Endothelial cell of umbilical vein (primary cell): ENCODE measurements at regions not wholly inside any gene's neighbourhood (a gene's known extent, or its start where the extent isn't known, plus 50 kb on each side); places are given as distances from the start of the nearest gene placed in this dataset.

Experiments used
- BruUV-seq: library from RNA; stranded (reverse); fragments of 400-500 nt; replicated peaks from 2 replicates; lab custom pipeline; 2021; lab: Mats Ljungman, UMichigan
- CTCF ChIA-PET: fragments of 300-600, 350-600 bp; sonication (Branson Sonifier 250); formaldehyde crosslinking; loops from one replicate; lab custom pipeline; 2021; ENCODE audit warnings: antibody characterized with exemption, inconsistent platforms; lab: Charles Lee
- POLR2A ChIA-PET: fragments of 300-600, 350-600 bp; sonication (Branson Sonifier 250); formaldehyde crosslinking; loops from one replicate; lab custom pipeline; 2021; ENCODE audit warnings: antibody characterized with exemption, inconsistent platforms; lab: Charles Lee
- DNase-seq: peaks from one replicate; pipeline ENCODE4 v3.0.0-alpha.2; 2011; ENCODE audit warnings: low read depth, low spot score
- FAIRE-seq: peaks from 2 replicates; lab custom pipeline; 2011; peaks lifted over from hg19 to GRCh38; lab: Jason Lieb, UNC
- H2AFZ ChIP-seq: 2 replicates; pipeline ENCODE4 v1.6.0; 2012; ENCODE audit warnings: low read depth, low read length, control low read depth, inconsistent platforms
- H3K27ac ChIP-seq: 2 replicates; pipeline ENCODE4 v1.5.1; 2011; ENCODE audit warnings: low read depth, mild to moderate bottlenecking, control low read depth, low read length, moderate library complexity; ENCODE audit not compliant: insufficient read depth
- H3K27me3 ChIP-seq, 2 experiments: 2 replicates each; pipeline versions ENCODE4 v1.6.0 to v1.6.1; 2011; ENCODE audit warnings: low read length in 2 of 2, mixed read lengths in 1 of 2; ENCODE audit not compliant: control insufficient read depth in 2 of 2, insufficient read depth in 2 of 2
- H3K36me3 ChIP-seq, 2 experiments: 2 replicates in 1 of 2; 3 replicates in 1 of 2; pipeline ENCODE4 v1.5.1; 2011; ENCODE audit warnings: low read length in 2 of 2, mild to moderate bottlenecking in 1 of 2, moderate library complexity in 1 of 2; ENCODE audit not compliant: control insufficient read depth in 2 of 2, insufficient read depth in 2 of 2; ENCODE audit errors: extremely low read depth in 1 of 2
- H3K4me1 ChIP-seq: 3 replicates; pipeline ENCODE4 v1.5.1; 2011; ENCODE audit warnings: mild to moderate bottlenecking, low read length; ENCODE audit not compliant: control insufficient read depth, insufficient read depth; ENCODE audit errors: extremely low read depth
- H3K4me2 ChIP-seq: 2 replicates; pipeline ENCODE4 v1.6.1; 2011; ENCODE audit warnings: low read length, control low read depth, mixed read lengths; ENCODE audit not compliant: insufficient read depth
- H3K4me3 ChIP-seq, 3 experiments: fragments of 200-600 bp in 1 of 3; sonication (generic), shearing (Covaris generic) in 1 of 3; replicated peaks in 1 of 3; 2 replicates each; pipeline ENCODE4 v1.5.1; 2011 to 2016; ENCODE audit warnings: control low read depth in 3 of 3, low read length in 3 of 3, mild to moderate bottlenecking in 2 of 3, inconsistent platforms in 1 of 3, low read depth in 1 of 3, moderate library complexity in 1 of 3; ENCODE audit not compliant: insufficient read depth in 1 of 3
- H3K79me2 ChIP-seq: 2 replicates; pipeline ENCODE4 v1.6.0; 2012; ENCODE audit warnings: low read length, inconsistent platforms; ENCODE audit not compliant: control insufficient read depth, insufficient read depth
- H3K9ac ChIP-seq: replicated peaks from 2 replicates; pipeline ENCODE3; 2011; ENCODE audit warnings: low read length, control low read depth; ENCODE audit not compliant: insufficient read depth; ENCODE audit errors: extremely low read depth
- H3K9me1 ChIP-seq: replicated peaks from 3 replicates; pipeline ENCODE4 v1.6.0; 2011; ENCODE audit warnings: mild to moderate bottlenecking, low read length; ENCODE audit not compliant: control insufficient read depth, insufficient read depth; ENCODE audit errors: extremely low read depth
- H3K9me3 ChIP-seq: replicated peaks from 2 replicates; pipeline ENCODE4 v1.5.1; 2012; ENCODE audit warnings: low read length, inconsistent platforms; ENCODE audit not compliant: control insufficient read depth, insufficient read depth
- H4K20me1 ChIP-seq: replicated peaks from 2 replicates; pipeline ENCODE3; 2011; ENCODE audit warnings: mild to moderate bottlenecking, low read length; ENCODE audit not compliant: control insufficient read depth, insufficient read depth; ENCODE audit errors: extremely low read depth
- EZH2 ChIP-seq: IDR thresholded peaks from 2 replicates; pipeline ENCODE4 v1.6.1; 2012; ENCODE audit warnings: borderline replicate concordance, low read depth, mild to moderate bottlenecking, moderate library complexity, low read length, inconsistent platforms; ENCODE audit not compliant: severe bottlenecking
- FOS ChIP-seq: IDR thresholded peaks from 2 replicates; pipeline ENCODE4 v1.6.1; 2011; ENCODE audit warnings: mild to moderate bottlenecking, low read length, moderate library complexity, borderline replicate concordance; ENCODE audit not compliant: insufficient read depth
- GATA2 ChIP-seq: IDR thresholded peaks from 2 replicates; pipeline ENCODE4 v1.7.0; 2011; ENCODE audit warnings: low read depth, mild to moderate bottlenecking, moderate library complexity, mixed read lengths, low read length; ENCODE audit not compliant: insufficient read length, insufficient read depth
- JUN ChIP-seq: IDR thresholded peaks from 2 replicates; pipeline ENCODE4 v1.6.1; 2011; ENCODE audit warnings: borderline replicate concordance, low read depth; ENCODE audit not compliant: insufficient read length, insufficient read depth
- MYC ChIP-seq: IDR thresholded peaks from one replicate; pipeline ENCODE4 v1.6.1; 2011; ENCODE audit warnings: mild to moderate bottlenecking, low read depth, low read length
- POLR2A ChIP-seq: IDR thresholded peaks from 2 replicates; pipeline ENCODE4 v1.6.1; 2012; ENCODE audit warnings: low read depth, mild to moderate bottlenecking, control low read depth, low read length
- POLR2AphosphoS5 ChIP-seq: IDR thresholded peaks from 2 replicates; pipeline ENCODE4 v1.6.1; 2012; ENCODE audit warnings: low read depth, mild to moderate bottlenecking, control low read depth, low read length, moderate library complexity; ENCODE audit not compliant: insufficient read depth
- dilution Hi-C: fragments of 300-500 bp; cut with MboI; formaldehyde crosslinking; loops from one replicate; pipeline ENCODE4 v1.15.0; 2019; ENCODE audit warnings: low sequenced_read_pairs; ENCODE audit not compliant: extremely low pct_ligation_motif_present
- intact Hi-C: fragments of 100-400 bp; cut with micrococcal nuclease; formaldehyde crosslinking; loops from one replicate; pipeline ENCODE4 v1.10.0; 2022
- TF ChIP-seq, protein P1 (sequence below): IDR thresholded peaks from 2 replicates; pipeline ENCODE4 v1.6.1; 2011; ENCODE audit not compliant: insufficient read depth, insufficient read length
- TF ChIP-seq, protein P2 (sequence below), 2 donors: IDR thresholded peaks; 1 replicate in 1 of 2; 2 replicates in 1 of 2; pipeline ENCODE4 v1.5.1; 2011; ENCODE audit warnings: low read length in 2 of 2, mild to moderate bottlenecking in 2 of 2, moderate library complexity in 2 of 2, control low read depth in 1 of 2, inconsistent platforms in 1 of 2, low read depth in 1 of 2; ENCODE audit not compliant: insufficient read depth in 1 of 2; ENCODE audit errors: extremely low read depth in 1 of 2

DNA sequence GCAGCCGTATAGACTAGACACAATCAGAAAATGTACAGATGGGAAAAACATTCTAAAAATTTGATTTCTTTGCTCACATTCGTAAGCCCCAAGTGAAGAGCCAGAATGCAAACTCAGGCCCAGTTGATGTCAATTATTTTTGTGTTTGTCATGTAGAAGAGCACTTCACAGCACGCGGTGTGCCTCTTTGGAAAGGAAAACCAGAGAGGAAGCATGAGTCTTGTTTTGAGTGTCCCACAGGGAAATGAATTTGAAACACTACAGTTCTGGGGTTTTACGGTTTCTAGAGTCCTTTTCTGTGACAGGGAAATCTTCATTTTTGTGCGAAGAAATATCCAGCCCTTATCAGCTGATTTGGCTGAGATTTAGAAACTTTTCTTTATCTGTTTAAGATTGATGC is 554.6 kb upstream of the BOD1L1 start:
- H2AFZ ChIP-seq, result no peak overlapping the region
- no peak overlapping the region for H3K4me2 ChIP-seq
- no peak overlapping the region for H3K9ac ChIP-seq
- DNase-seq (no peak), FAIRE-seq (no peak)
- peaks cover 45% of the 10 kb centered on the region for H3K4me1 ChIP-seq
- no peak overlapping the region for H3K4me3 ChIP-seq
- no peaks in the 10 kb centered on the region for H3K27me3 ChIP-seq
- POLR2A ChIA-PET, result no interaction called here
- dilution Hi-C loops (loop anchor here (25.0 kb wide), 1 partner anchor 545 kb away; the partner anchor contains the start of gene BOD1L1), intact Hi-C loops (loop anchor here (10.0 kb wide), 1 partner anchor 527 kb away; no protein-coding TSS in a partner anchor)
- no peak overlapping the region for H3K27ac ChIP-seq
- BruUV-seq, result no TSS peak
- CTCF ChIA-PET, result no interaction called here
- no peak for TF ChIP-seq GATA2
- no peak for TF ChIP-seq EZH2
- TF ChIP-seq, protein P1, sequence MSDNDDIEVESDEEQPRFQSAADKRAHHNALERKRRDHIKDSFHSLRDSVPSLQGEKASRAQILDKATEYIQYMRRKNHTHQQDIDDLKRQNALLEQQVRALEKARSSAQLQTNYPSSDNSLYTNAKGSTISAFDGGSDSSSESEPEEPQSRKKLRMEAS, result no peak
- TF ChIP-seq POLR2AphosphoS5, result no peak
- no peak for TF ChIP-seq POLR2A
- TF ChIP-seq FOS, result no peak
- TF ChIP-seq, protein P2, sequence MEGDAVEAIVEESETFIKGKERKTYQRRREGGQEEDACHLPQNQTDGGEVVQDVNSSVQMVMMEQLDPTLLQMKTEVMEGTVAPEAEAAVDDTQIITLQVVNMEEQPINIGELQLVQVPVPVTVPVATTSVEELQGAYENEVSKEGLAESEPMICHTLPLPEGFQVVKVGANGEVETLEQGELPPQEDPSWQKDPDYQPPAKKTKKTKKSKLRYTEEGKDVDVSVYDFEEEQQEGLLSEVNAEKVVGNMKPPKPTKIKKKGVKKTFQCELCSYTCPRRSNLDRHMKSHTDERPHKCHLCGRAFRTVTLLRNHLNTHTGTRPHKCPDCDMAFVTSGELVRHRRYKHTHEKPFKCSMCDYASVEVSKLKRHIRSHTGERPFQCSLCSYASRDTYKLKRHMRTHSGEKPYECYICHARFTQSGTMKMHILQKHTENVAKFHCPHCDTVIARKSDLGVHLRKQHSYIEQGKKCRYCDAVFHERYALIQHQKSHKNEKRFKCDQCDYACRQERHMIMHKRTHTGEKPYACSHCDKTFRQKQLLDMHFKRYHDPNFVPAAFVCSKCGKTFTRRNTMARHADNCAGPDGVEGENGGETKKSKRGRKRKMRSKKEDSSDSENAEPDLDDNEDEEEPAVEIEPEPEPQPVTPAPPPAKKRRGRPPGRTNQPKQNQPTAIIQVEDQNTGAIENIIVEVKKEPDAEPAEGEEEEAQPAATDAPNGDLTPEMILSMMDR (IDR thresholded peaks at IDR 0.05; ENCODE audit: extremely low read depth in 1 of 2, insufficient read depth in 1 of 2, low read depth in 1 of 2, low read length in 2 of 2), result no peak
- no peak for TF ChIP-seq JUN
- no peak for TF ChIP-seq MYC
- no peaks in the 10 kb centered on the region for H4K20me1 ChIP-seq
- H3K9me1 ChIP-seq, result no peaks in the 10 kb centered on the region
- H3K36me3 ChIP-seq, result no peaks in the 10 kb centered on the region
- H3K79me2 ChIP-seq, result no peaks in the 10 kb centered on the region
- no peaks in the 10 kb centered on the region for H3K9me3 ChIP-seq
